Epithelial cell of esophagus (primary cell): ENCODE measurements at regions not wholly inside any gene's neighbourhood (a gene's known extent, or its start where the extent isn't known, plus 50 kb on each side); places are given as distances from the start of the nearest gene placed in this dataset.

ENCODE experiments used
- DNase-seq: peaks from one replicate; pipeline ENCODE4 v3.0.0; 2010; ENCODE audit warnings: low read depth
- H3K4me3 ChIP-seq: 2 replicates; pipeline ENCODE4 v1.5.1; 2011; ENCODE audit warnings: mild to moderate bottlenecking, low read length, control low read depth
- TF ChIP-seq, protein P1 (sequence below): IDR thresholded peaks from 2 replicates; pipeline ENCODE4 v1.5.1; 2011; ENCODE audit warnings: low read depth, mild to moderate bottlenecking, low read length, control low read depth, inconsistent platforms; ENCODE audit not compliant: insufficient read depth; ENCODE audit errors: missing control alignments

DNA sequence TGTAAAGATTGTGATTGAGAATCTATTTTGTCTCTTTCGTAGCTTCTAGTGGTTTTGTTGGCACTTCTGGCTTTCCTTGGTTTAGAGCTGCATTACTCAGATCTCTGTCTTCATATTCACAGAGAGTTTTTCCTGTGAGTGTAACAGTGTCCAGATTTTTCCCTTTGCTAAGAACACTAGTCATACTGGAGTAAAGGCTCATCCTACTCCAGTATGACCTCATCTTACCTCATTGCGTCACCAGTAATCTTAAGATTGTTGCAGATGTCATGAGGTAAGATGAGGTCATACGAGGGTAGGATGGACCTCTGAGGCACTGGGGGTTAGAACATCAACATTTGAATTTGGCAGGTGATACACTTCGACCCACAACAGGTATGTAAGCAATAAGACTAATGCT is 461.2 kb downstream of the FLRT2 start:
- peak; percentile 12 for DNase-seq
- H3K4me3 ChIP-seq: no peak overlapping the region
- TF ChIP-seq, protein P1, sequence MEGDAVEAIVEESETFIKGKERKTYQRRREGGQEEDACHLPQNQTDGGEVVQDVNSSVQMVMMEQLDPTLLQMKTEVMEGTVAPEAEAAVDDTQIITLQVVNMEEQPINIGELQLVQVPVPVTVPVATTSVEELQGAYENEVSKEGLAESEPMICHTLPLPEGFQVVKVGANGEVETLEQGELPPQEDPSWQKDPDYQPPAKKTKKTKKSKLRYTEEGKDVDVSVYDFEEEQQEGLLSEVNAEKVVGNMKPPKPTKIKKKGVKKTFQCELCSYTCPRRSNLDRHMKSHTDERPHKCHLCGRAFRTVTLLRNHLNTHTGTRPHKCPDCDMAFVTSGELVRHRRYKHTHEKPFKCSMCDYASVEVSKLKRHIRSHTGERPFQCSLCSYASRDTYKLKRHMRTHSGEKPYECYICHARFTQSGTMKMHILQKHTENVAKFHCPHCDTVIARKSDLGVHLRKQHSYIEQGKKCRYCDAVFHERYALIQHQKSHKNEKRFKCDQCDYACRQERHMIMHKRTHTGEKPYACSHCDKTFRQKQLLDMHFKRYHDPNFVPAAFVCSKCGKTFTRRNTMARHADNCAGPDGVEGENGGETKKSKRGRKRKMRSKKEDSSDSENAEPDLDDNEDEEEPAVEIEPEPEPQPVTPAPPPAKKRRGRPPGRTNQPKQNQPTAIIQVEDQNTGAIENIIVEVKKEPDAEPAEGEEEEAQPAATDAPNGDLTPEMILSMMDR: no peak

DNA sequence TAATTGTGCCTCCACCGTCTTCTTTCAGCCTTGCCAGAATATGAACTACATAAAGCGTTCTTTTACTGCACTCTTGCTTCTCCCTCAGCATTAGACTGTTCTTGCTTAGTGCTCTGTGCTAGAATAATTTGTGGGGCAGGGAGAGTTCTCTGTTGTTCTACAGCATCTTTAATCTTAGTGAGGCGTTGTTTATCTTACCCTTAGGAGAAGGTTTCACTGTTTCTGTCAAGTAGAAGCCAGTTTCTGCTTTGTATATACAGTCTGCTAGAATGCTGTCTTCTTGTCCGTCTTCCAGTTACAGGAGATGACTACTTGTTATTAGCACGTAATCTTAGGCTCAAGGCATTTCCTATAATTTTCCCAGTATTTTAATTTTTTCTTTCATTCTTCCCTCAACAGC is 458.0 kb downstream of the FLRT2 start:
- DNase-seq: no peak
- TF ChIP-seq, protein P1: no peak
- H3K4me3 ChIP-seq: no peak overlapping the region

DNA sequence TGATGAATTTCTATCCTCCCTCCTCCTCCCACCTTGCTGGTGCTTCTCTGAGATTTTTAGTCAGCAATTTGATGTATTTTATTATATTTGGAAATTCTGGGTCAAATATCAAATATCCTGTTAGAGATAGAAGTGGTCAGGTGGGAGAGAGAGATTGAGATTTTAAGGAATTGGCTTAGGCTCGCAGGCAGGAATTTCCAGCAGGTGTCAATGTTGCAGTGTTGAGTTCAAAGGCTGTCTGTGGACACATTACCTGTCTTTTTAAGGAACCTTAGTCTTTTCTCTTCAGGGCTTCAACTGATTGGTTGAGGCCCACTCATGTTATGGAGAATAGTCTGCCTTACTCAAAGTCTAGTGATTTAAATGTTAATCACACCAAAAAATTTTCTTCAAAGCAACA is 457.3 kb downstream of the FLRT2 start:
- no peak overlapping the region for H3K4me3 ChIP-seq
- no peak for DNase-seq
- TF ChIP-seq, protein P1: no peak

GRCh38 chr14:85978582-85979250 is 448.8 kb downstream of the FLRT2 start:
- DNase-seq: no peak
- no peak overlapping the region for H3K4me3 ChIP-seq
- TF ChIP-seq, protein P1: no peak

DNA sequence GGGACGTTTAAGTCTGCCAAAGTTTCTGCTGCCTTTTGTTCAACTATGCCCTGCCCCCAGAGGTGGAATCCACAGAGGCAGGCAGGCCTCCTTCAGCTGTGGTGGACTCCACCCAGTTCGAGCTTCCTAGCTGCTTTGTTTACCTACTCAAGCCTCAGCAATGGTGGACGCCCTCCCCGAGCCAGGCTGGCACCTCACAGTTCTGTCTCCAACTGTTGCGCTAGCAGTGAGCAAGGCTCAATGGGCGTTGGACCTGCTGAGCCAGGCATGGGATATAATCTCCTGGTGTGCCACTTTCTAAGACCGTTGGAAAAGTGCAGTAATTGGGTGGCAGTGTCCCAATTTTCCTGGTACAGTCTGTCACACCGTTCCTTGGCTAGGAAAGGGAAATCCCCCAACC is 444.7 kb downstream of the FLRT2 start:
- H3K4me3 ChIP-seq: no peak overlapping the region
- no peak for DNase-seq
- TF ChIP-seq, protein P1: no peak

DNA sequence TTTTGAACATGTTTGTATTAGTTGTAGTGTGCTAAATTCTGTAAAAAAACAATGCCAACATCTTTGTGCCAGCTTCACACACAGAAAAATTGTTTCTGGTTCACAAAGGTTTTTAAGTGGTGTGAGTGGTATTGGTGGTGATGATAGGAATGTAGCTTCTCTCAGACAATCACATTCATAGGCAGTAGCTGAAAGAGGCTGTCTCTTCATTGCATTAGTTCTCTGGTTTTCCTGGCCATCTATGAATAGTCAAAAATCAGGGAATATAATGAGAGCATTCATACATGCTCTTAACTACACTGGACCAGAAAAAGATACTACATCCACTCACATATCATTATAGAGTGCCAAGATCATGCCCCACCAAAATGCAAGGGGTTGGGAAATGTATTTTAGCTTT is 433.5 kb downstream of the FLRT2 start:
- TF ChIP-seq, protein P1: no peak
- no peak for DNase-seq
- H3K4me3 ChIP-seq: no peak overlapping the region

DNA sequence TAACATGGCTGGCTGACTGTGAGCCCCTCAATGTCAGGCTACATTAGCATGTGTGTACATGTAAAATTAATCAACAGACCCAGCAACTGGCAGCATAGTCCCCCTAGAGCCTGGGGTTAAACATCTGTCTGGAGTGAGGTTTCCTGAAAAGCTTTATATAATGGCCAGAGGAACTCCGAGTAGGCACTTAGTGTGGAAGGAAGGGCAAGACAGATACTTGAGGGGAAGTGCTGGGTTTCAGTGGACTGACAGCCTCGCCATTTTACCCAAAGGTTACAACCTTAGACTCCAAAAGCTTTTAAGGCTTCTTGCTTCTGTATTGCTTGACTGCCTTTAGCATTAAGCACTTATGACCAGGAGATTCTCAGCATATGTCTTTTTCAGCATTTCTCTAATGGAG is 430.8 kb downstream of the FLRT2 start:
- DNase-seq: no peak
- H3K4me3 ChIP-seq: no peak overlapping the region
- TF ChIP-seq, protein P1: no peak
